ENCODE measurements at regions not wholly inside any gene's neighbourhood (a gene's known extent, or its start where the extent isn't known, plus 50 kb on each side); places are given as distances from the start of the nearest gene placed in this dataset.

GRCh38 chr18:78073275-78073674, 823.6 kb downstream of the GALR1 start:
- H3K27ac ChIP-seq: no peak overlapping the region
- no peak overlapping the region for H3K4me3 ChIP-seq
- peak in 1 of 3 experiments; percentile 33 for TF ChIP-seq CTCF (IDR thresholded peaks at IDR 0.05)
- TF ChIP-seq POLR2A (IDR thresholded peaks at IDR 0.05): no peak
- no peak for DNase-seq (ENCODE audit: extremely low spot score in 2 of 2)
- no peaks in the 10 kb centered on the region for H3K27me3 ChIP-seq
- no peaks in the 10 kb centered on the region for H3K9me3 ChIP-seq
- peaks cover 10% of the 10 kb centered on the region for H3K4me1 ChIP-seq
- no peaks in the 10 kb centered on the region for H3K36me3 ChIP-seq
- intact Hi-C loops (cut with DNase I): no loop called here

- Histone ChIP-seq H3K4me3 (no peak overlapping the region), H3K9me3 (no peaks in the 10 kb centered on the region), H3K27ac (no peak overlapping the region), H3K4me1 (peaks cover 10% of the 10 kb centered on the region), H3K36me3 (no peaks in the 10 kb centered on the region), H3K27me3 (no peaks in the 10 kb centered on the region)
- TF ChIP-seq CTCF (IDR thresholded peaks at IDR 0.05): no peak
- TF ChIP-seq POLR2AphosphoS5 (IDR thresholded peaks at IDR 0.05; ENCODE audit: insufficient read depth in 1 of 2, low read depth in 1 of 2): no peak
- no peak for TF ChIP-seq POLR2A (IDR thresholded peaks at IDR 0.05)
- intact Hi-C loops (cut with DNase I): no loop called here
- DNase-seq (ENCODE audit: extremely low spot score in 2 of 2): no peak
These were observed 824.9 kb downstream of the GALR1 start for GRCh38 chr18:78074400-78075020.

- Histone ChIP-seq H3K9me3 (no peaks in the 10 kb centered on the region), H3K27ac (no peak overlapping the region), H3K36me3 (no peaks in the 10 kb centered on the region), H3K4me1 (no peaks in the 10 kb centered on the region), H3K27me3 (no peaks in the 10 kb centered on the region), H3K4me3 (no peak overlapping the region)
- intact Hi-C loops (cut with DNase I): no loop called here
- TF ChIP-seq POLR2A (IDR thresholded peaks at IDR 0.05): no peak
- no peak for TF ChIP-seq POLR2AphosphoS5 (IDR thresholded peaks at IDR 0.05; ENCODE audit: insufficient read depth in 1 of 2, low read depth in 1 of 2)
- DNase-seq (ENCODE audit: extremely low spot score in 2 of 2): no peak
These were observed 830.4 kb downstream of the GALR1 start for GRCh38 chr18:78080081-78080480.

- Histone ChIP-seq H3K27ac (no peak overlapping the region), H3K36me3 (no peaks in the 10 kb centered on the region), H3K4me3 (no peak overlapping the region), H3K4me1 (no peaks in the 10 kb centered on the region), H3K9me3 (no peaks in the 10 kb centered on the region), H3K27me3 (no peaks in the 10 kb centered on the region)
- no peak for DNase-seq (ENCODE audit: extremely low spot score in 2 of 2)
- intact Hi-C loops (cut with DNase I): no loop called here
- no peak for TF ChIP-seq POLR2AphosphoS5 (IDR thresholded peaks at IDR 0.05; ENCODE audit: insufficient read depth in 1 of 2, low read depth in 1 of 2)
- TF ChIP-seq CTCF (IDR thresholded peaks at IDR 0.05): no peak
- no peak for TF ChIP-seq POLR2A (IDR thresholded peaks at IDR 0.05)
These were observed 831.1 kb downstream of the GALR1 start for GRCh38 chr18:78080761-78081160.

- H3K4me3 ChIP-seq: no peak overlapping the region
- no peak for TF ChIP-seq POLR2A (IDR thresholded peaks at IDR 0.05)
- H3K27me3 ChIP-seq: no peaks in the 10 kb centered on the region
- H3K4me1 ChIP-seq: no peaks in the 10 kb centered on the region
- H3K27ac ChIP-seq: no peak overlapping the region
- no peaks in the 10 kb centered on the region for H3K36me3 ChIP-seq
- H3K9me3 ChIP-seq: no peaks in the 10 kb centered on the region
- intact Hi-C loops (cut with DNase I): no loop called here
- no peak for DNase-seq (ENCODE audit: extremely low spot score in 2 of 2)
These were observed 833.2 kb downstream of the GALR1 start for GRCh38 chr18:78082816-78083215.

GRCh38 chr18:78085241-78086185, 835.9 kb downstream of the GALR1 start:
- Histone ChIP-seq H3K4me3 (no peak overlapping the region), H3K27me3 (no peaks in the 10 kb centered on the region), H3K36me3 (no peaks in the 10 kb centered on the region), H3K9me3 (no peaks in the 10 kb centered on the region), H3K27ac (no peak overlapping the region), H3K4me1 (no peaks in the 10 kb centered on the region)
- DNase-seq (ENCODE audit: extremely low spot score in 2 of 2): no peak
- no peak for TF ChIP-seq POLR2AphosphoS5 (IDR thresholded peaks at IDR 0.05; ENCODE audit: insufficient read depth in 1 of 2, low read depth in 1 of 2)
- TF ChIP-seq POLR2A (IDR thresholded peaks at IDR 0.05): no peak
- TF ChIP-seq CTCF (IDR thresholded peaks at IDR 0.05): no peak
- intact Hi-C loops (cut with DNase I): no loop called here

Measured in vagina (tissue), 2 donors.